Stimulated activated CD4-positive, alpha-beta T cell treated with anti-CD3 and anti-CD28 coated beads, Interleukin-15, amount 100 ng/mL, for 24 hours (primary cell): ENCODE measurements at regions not wholly inside any gene's neighbourhood (a gene's known extent, or its start where the extent isn't known, plus 50 kb on each side); places are given as distances from the start of the nearest gene placed in this dataset.
"Not testable (repeated sequence)": the region's sequence is repeated elsewhere in the genome, so short reads cannot be mapped to it uniquely, and the experiment has no call there.

Source experiments
- DNase-seq: peaks from one replicate; pipeline ENCODE4 v3.0.0-alpha.2; 2020

- DNase-seq: not testable (repeated sequence)
Measured at GRCh38 chrX:63176578-63176977, 174.6 kb downstream of the SPIN4 start.

GRCh38 chrX:63173841-63174718 lies 177.1 kb downstream of the SPIN4 start:
- DNase-seq: not testable (repeated sequence)

- not testable (repeated sequence) for DNase-seq
Measured at GRCh38 chrX:63169416-63169815, 181.7 kb downstream of the SPIN4 start.

- not testable (repeated sequence) for DNase-seq
Measured at GRCh38 chrX:63168949-63169348, 182.2 kb downstream of the SPIN4 start.

GRCh38 chrX:63167002-63167401 lies 184.1 kb downstream of the SPIN4 start:
- not testable (repeated sequence) for DNase-seq

- DNase-seq: not testable (repeated sequence)
Measured at GRCh38 chrX:63160994-63161393, 190.1 kb downstream of the SPIN4 start.

- not testable (repeated sequence) for DNase-seq
Measured at GRCh38 chrX:63160340-63160739, 190.8 kb downstream of the SPIN4 start.

- DNase-seq: not testable (repeated sequence)
Measured at GRCh38 chrX:63145526-63145925, 205.6 kb downstream of the SPIN4 start.

- not testable (repeated sequence) for DNase-seq
Measured at GRCh38 chrX:63142588-63142987, 208.5 kb downstream of the SPIN4 start.

- not testable (repeated sequence) for DNase-seq
Measured at GRCh38 chrX:63135859-63136258, 215.3 kb downstream of the SPIN4 start.

GRCh38 chrX:63128509-63128908 lies 222.6 kb downstream of the SPIN4 start:
- DNase-seq: peak; percentile 23

GRCh38 chrX:63115196-63115595 lies 235.9 kb downstream of the SPIN4 start:
- DNase-seq: no peak

GRCh38 chrX:63101879-63102620 lies 249.1 kb downstream of the SPIN4 start:
- DNase-seq: no peak

GRCh38 chrX:63058204-63058603 lies 292.9 kb downstream of the SPIN4 start:
- DNase-seq: no peak

- DNase-seq: no peak
Measured at GRCh38 chrX:63050225-63050624, 300.9 kb downstream of the SPIN4 start.

GRCh38 chrX:63032811-63033210 lies 318.3 kb downstream of the SPIN4 start:
- no peak for DNase-seq

- DNase-seq: no peak
Measured at GRCh38 chrX:63013549-63013948, 337.6 kb downstream of the SPIN4 start.

- no peak for DNase-seq
Measured at GRCh38 chrX:63012574-63012973, 338.6 kb downstream of the SPIN4 start.

- not testable (repeated sequence) for DNase-seq
Measured at GRCh38 chrX:63000196-63000595, 350.9 kb downstream of the SPIN4 start.
